GM12878 (cell line): ENCODE measurements at regions not wholly inside any gene's neighbourhood (a gene's known extent, or its start where the extent isn't known, plus 50 kb on each side); places are given as distances from the start of the nearest gene placed in this dataset.

ENCODE experiments used
- ATAC-seq: fragments of 200-7000 bp; cut with Tn5 transposase; 3 replicates; pipeline ENCODE4 v1.9.1; 2020; ENCODE audit warnings: mild to moderate bottlenecking, moderate library complexity
- BruUV-seq: library from RNA; stranded (reverse); fragments of 400-500 nt; replicated peaks from 2 replicates; lab custom pipeline; 2021; lab: Mats Ljungman, UMichigan
- CTCF ChIA-PET: fragments of 300-600 bp; sonication (Branson Sonifier 250); formaldehyde crosslinking; extraction: SDS; loops from one replicate; lab custom pipeline; 2021; ENCODE audit warnings: inconsistent platforms; lab: Yijun Ruan, JAX
- POLR2A ChIA-PET: fragments of 350-600 bp; formaldehyde crosslinking; extraction: SDS; loops from one replicate; lab custom pipeline; 2021; ENCODE audit warnings: inconsistent platforms; lab: Charles Lee
- RAD21 ChIA-PET: fragments of 300-600 bp; sonication (Branson Sonifier 250); formaldehyde crosslinking; loops from one replicate; lab custom pipeline; 2023; ENCODE audit warnings: antibody characterized with exemption; ENCODE audit not compliant: unreplicated experiment; lab: Charles Lee
- SMC1A ChIA-PET: fragments of 300-600 bp; sonication (Branson Sonifier 250); formaldehyde crosslinking; loops from one replicate; lab custom pipeline; 2023; ENCODE audit not compliant: unreplicated experiment, uncharacterized antibody; lab: Charles Lee
- DNase-seq: peaks from one replicate; pipeline ENCODE4 v3.0.0-alpha.2; 2011; ENCODE audit warnings: low read depth, low spot score
- FAIRE-seq: peaks from 3 replicates; lab custom pipeline; 2011; peaks lifted over from hg19 to GRCh38; lab: Jason Lieb, UNC
- H2AFZ ChIP-seq: 2 replicates; pipeline ENCODE4 v1.6.0; 2011; ENCODE audit warnings: low read depth, low read length, control low read depth; ENCODE audit not compliant: control insufficient read depth
- H3K27ac ChIP-seq: 2 replicates; pipeline ENCODE4 v1.5.1; 2011; ENCODE audit warnings: control low read depth; ENCODE audit not compliant: control insufficient read depth, insufficient read depth
- H3K27me3 ChIP-seq, 2 experiments: replicated peaks in 1 of 2; 2 replicates each; pipeline versions ENCODE4 v1.6.0 to v1.6.1; 2011; ENCODE audit warnings: low read length in 1 of 2; ENCODE audit not compliant: control insufficient read depth in 2 of 2, insufficient read depth in 2 of 2
- H3K36me3 ChIP-seq, 2 experiments: 2 replicates each; pipeline ENCODE4 v1.5.1; 2011; ENCODE audit warnings: low read length in 1 of 2; ENCODE audit not compliant: control insufficient read depth in 2 of 2, insufficient read depth in 2 of 2
- H3K4me1 ChIP-seq: 2 replicates; pipeline ENCODE4 v1.6.1; 2011; ENCODE audit warnings: mild to moderate bottlenecking, low read length, moderate library complexity, mixed read lengths; ENCODE audit not compliant: control insufficient read depth, insufficient read depth
- H3K4me2 ChIP-seq: 2 replicates; pipeline ENCODE4 v1.6.0; 2011; ENCODE audit warnings: control low read depth; ENCODE audit not compliant: control insufficient read depth, insufficient read depth
- H3K4me3 ChIP-seq: fragments of 200-600 bp; sonication (generic); 2 replicates; pipeline ENCODE4 v1.5.1; 2016
- H3K79me2 ChIP-seq: 2 replicates; pipeline ENCODE4 v1.6.0; 2011; ENCODE audit warnings: low read length; ENCODE audit not compliant: control insufficient read depth, insufficient read depth
- H3K9ac ChIP-seq: 2 replicates; pipeline ENCODE4 v1.8.0; 2011; ENCODE audit warnings: low read length, control low read depth, mixed read lengths; ENCODE audit not compliant: control insufficient read depth, insufficient read depth
- H3K9me3 ChIP-seq: replicated peaks from 3 replicates; pipeline ENCODE4 v1.5.1; 2011; ENCODE audit warnings: mild to moderate bottlenecking, low read length; ENCODE audit not compliant: control insufficient read depth, insufficient read depth
- H4K20me1 ChIP-seq: 2 replicates; pipeline ENCODE4 v1.6.0; 2011; ENCODE audit not compliant: control insufficient read depth, insufficient read depth
- ASH2L ChIP-seq: fragments of 300-600, 200-600 bp; sonication (generic); IDR thresholded peaks from 2 replicates; pipeline ENCODE4 v1.6.1; 2017; ENCODE audit warnings: low read depth, mild to moderate bottlenecking, borderline replicate concordance
- BHLHE40 ChIP-seq, 2 experiments: fragments of 450-650 bp in 1 of 2; IDR thresholded peaks; 2 replicates each; pipeline ENCODE4 v1.6.1; 2011 to 2017; ENCODE audit warnings: low read depth in 2 of 2, borderline replicate concordance in 1 of 2, improper control_type of control experiment in 1 of 2, low read length in 1 of 2, mild to moderate bottlenecking in 1 of 2
- JUNB ChIP-seq: IDR thresholded peaks from 2 replicates; pipeline ENCODE4 v1.6.1; 2016; ENCODE audit warnings: antibody characterized with exemption, mild to moderate bottlenecking
- MEF2A ChIP-seq: IDR thresholded peaks from 2 replicates; pipeline ENCODE4 v1.6.1; 2011; ENCODE audit warnings: low read depth, mild to moderate bottlenecking, low read length, moderate library complexity; ENCODE audit not compliant: insufficient read depth
- PML ChIP-seq: IDR thresholded peaks from 2 replicates; pipeline ENCODE4 v1.6.1; 2012; ENCODE audit warnings: low read length, inconsistent platforms
- POLR2AphosphoS5 ChIP-seq: IDR thresholded peaks from 2 replicates; pipeline ENCODE4 v1.6.1; 2011; ENCODE audit warnings: mild to moderate bottlenecking, low read length, inconsistent platforms
- RELB ChIP-seq: fragments of 450-650 bp; IDR thresholded peaks from 2 replicates; pipeline ENCODE4 v1.6.1; 2017; ENCODE audit warnings: low read depth, mild to moderate bottlenecking, moderate library complexity
- SMAD1 ChIP-seq: fragments of 450-650 bp; IDR thresholded peaks from 2 replicates; pipeline ENCODE4 v1.6.1; 2018; ENCODE audit warnings: mild to moderate bottlenecking, low read depth; ENCODE audit not compliant: partially characterized antibody
- WGBS: methylation state at CpG from one replicate; pipeline ENCODE4 v1.1.6; 2016; ENCODE audit warnings: low lambda C conversion rate; ENCODE audit not compliant: insufficient replicate concordance, insufficient coverage; ENCODE audit errors: missing lambda C conversion rate; 5-methylcytosine and 5-hydroxymethylcytosine counted together
- in situ Hi-C: fragments of 300-500 bp; cut with MboI; formaldehyde crosslinking; loops from 9 replicates; pipeline ENCODE4 v1.14.3; 2018; ENCODE audit warnings: mixed read lengths
- intact Hi-C: fragments of 100-400 bp; cut with micrococcal nuclease; formaldehyde crosslinking; loops from one replicate; pipeline ENCODE4 v1.14.2; 2022; ENCODE audit not compliant: unreplicated experiment

DNA sequence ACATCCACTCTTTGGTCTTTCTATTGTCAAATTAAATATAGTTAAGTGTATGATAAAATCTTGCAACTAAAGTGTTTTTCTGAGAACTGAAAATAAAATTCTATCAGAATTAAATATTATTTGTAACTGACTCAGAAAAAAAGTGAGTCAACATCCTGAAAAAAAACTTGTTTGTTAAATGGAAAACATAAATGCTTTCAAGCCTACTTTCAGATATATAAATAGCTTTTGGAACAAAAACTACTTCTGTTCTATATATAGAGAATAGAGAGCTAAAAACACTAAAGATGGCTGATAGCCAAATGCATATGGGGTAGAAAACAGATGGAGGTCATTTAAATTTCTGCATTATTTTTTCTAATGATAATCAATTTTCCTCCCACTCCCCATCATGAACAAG is 61.8 kb downstream of the PIK3C2A start:
- SMC1A ChIA-PET = no interaction called here
- no peaks in the 10 kb centered on the region for H3K9me3 ChIP-seq
- POLR2A ChIA-PET = no interaction called here
- in situ Hi-C loops = no loop called here
- DNase-seq (no peak), FAIRE-seq (no peak), ATAC-seq (no peak)
- no peak overlapping the region for H2AFZ ChIP-seq
- peaks cover 9% of the 10 kb centered on the region; the same call in 1 of the 2 replicates for H3K4me1 ChIP-seq
- CTCF ChIA-PET = no interaction called here
- TF ChIP-seq POLR2AphosphoS5 (no peak), JUNB (no peak), BHLHE40 (IDR thresholded peaks at IDR 0.05; ENCODE audit: borderline replicate concordance in 1 of 2, low read depth in 2 of 2, low read length in 1 of 2) (no peak), RELB (no peak), MEF2A (peak; percentile 78)
- H3K4me2 ChIP-seq = 0 out of 2 replicates have a peak overlapping the region, but pooled peaks have one; percentile 28
- no peaks in the 10 kb centered on the region for H3K27me3 ChIP-seq
- H3K9ac ChIP-seq = no peak overlapping the region
- intact Hi-C loops = no loop called here
- no TSS peak for BruUV-seq
- H3K79me2 ChIP-seq = no peaks in the 10 kb centered on the region
- RAD21 ChIA-PET = no interaction called here
- no peaks in the 10 kb centered on the region for H4K20me1 ChIP-seq
- H3K27ac ChIP-seq = no peak overlapping the region
- H3K4me3 ChIP-seq = no peak overlapping the region
- H3K36me3 ChIP-seq = peaks cover 0 to 2% of the 10 kb centered on the region in 2 experiments; a peak in 1 of 4 replicates

- H3K4me1 ChIP-seq = peaks cover 9% of the 10 kb centered on the region; the same call in 1 of the 2 replicates
- H2AFZ ChIP-seq = no peak overlapping the region
- no peaks in the 10 kb centered on the region for H4K20me1 ChIP-seq
- in situ Hi-C loops (no loop called here), intact Hi-C loops (no loop called here)
- H3K4me2 ChIP-seq = no peak overlapping the region
- RAD21 ChIA-PET = no interaction called here
- SMC1A ChIA-PET = no interaction called here
- no peak overlapping the region for H3K9ac ChIP-seq
- no peaks in the 10 kb centered on the region for H3K27me3 ChIP-seq
- H3K4me3 ChIP-seq = no peak overlapping the region
- 100% methylated on average over 2 of the region's 2 CpGs for WGBS
- BruUV-seq = no TSS peak
- H3K27ac ChIP-seq = no peak overlapping the region
- H3K9me3 ChIP-seq = no peaks in the 10 kb centered on the region
- no peaks in the 10 kb centered on the region; a peak in 2 of 4 replicates for H3K36me3 ChIP-seq
- H3K79me2 ChIP-seq = no peaks in the 10 kb centered on the region
- CTCF ChIA-PET = no interaction called here
- DNase-seq (no peak), ATAC-seq (no peak), FAIRE-seq (no peak)
- TF ChIP-seq ASH2L = no peak
- TF ChIP-seq SMAD1 = no peak
- no peak for TF ChIP-seq PML
- POLR2A ChIA-PET = no interaction called here
Measured at GRCh38 chr11:17142450-17142849, 65.0 kb upstream of the RPS13 start.
